Effector memory CD8-positive, alpha-beta T cell (primary cell): ENCODE measurements at regions not wholly inside any gene's neighbourhood (a gene's known extent, or its start where the extent isn't known, plus 50 kb on each side); places are given as distances from the start of the nearest gene placed in this dataset.
"Not testable (repeated sequence)": the region's sequence is repeated elsewhere in the genome, so short reads cannot be mapped to it uniquely, and the experiment has no call there.

Experiments
- ATAC-seq: fragments of 150-1000 bp; cut with Tn5 transposase; replicated peaks from 2 replicates; pipeline ENCODE4 v1.10.0; 2021; ENCODE audit warnings: mild to moderate bottlenecking, moderate library complexity
- DNase-seq, 3 experiments: peaks; one replicate each; pipeline ENCODE4 v3.0.0; 2021
- H3K27ac Mint-ChIP-seq, 2 donors: one replicate each; pipeline ENCODE4 v1.8.0; 2022; ENCODE audit warnings: mild to moderate bottlenecking in 2 of 2, mixed read lengths in 2 of 2, moderate library complexity in 2 of 2
- H3K27me3 Mint-ChIP-seq, 2 donors: one replicate each; pipeline ENCODE4 v1.8.0; 2022; ENCODE audit warnings: mixed read lengths in 2 of 2
- H3K36me3 Mint-ChIP-seq: one replicate; pipeline ENCODE4 v1.8.0; 2022; ENCODE audit warnings: mild to moderate bottlenecking, moderate library complexity, mixed read lengths; ENCODE audit not compliant: insufficient read depth
- H3K4me1 Mint-ChIP-seq, 2 donors: one replicate each; pipeline ENCODE4 v1.8.0; 2022; ENCODE audit warnings: low read depth in 2 of 2, mixed read lengths in 2 of 2
- H3K4me3 Mint-ChIP-seq, 2 donors: one replicate each; pipeline ENCODE4 v1.8.0; 2022; ENCODE audit warnings: mild to moderate bottlenecking in 2 of 2, mixed read lengths in 2 of 2, moderate library complexity in 2 of 2
- H3K9me3 Mint-ChIP-seq, 2 donors: one replicate each; pipeline ENCODE4 v1.8.0; 2022; ENCODE audit warnings: mixed read lengths in 2 of 2

- H3K36me3 Mint-ChIP-seq, result peaks cover 2% of the 10 kb centered on the region
- H3K4me3 Mint-ChIP-seq, result no peak overlapping the region
- H3K27ac Mint-ChIP-seq, result no peak overlapping the region
- H3K4me1 Mint-ChIP-seq, result no peaks in the 10 kb centered on the region
- DNase-seq (no peak), ATAC-seq (no peak)
- H3K9me3 Mint-ChIP-seq, result no peaks in the 10 kb centered on the region
- peaks cover 18 to 30% of the 10 kb centered on the region in 2 donors for H3K27me3 Mint-ChIP-seq
Measured at GRCh38 chr4:110352670-110353442, 123.1 kb upstream of the ENPEP start.

- Mint-ChIP-seq H3K9me3 (no peaks in the 10 kb centered on the region), H3K4me3 (no peak overlapping the region), H3K36me3 (peaks cover 2% of the 10 kb centered on the region), H3K4me1 (no peaks in the 10 kb centered on the region), H3K27me3 (peaks cover 18 to 27% of the 10 kb centered on the region in 2 donors), H3K27ac (no peak overlapping the region)
- ATAC-seq (no peak), DNase-seq (no peak)
Measured at GRCh38 chr4:110348711-110349383, 127.1 kb upstream of the ENPEP start.

- Mint-ChIP-seq H3K9me3 (no peaks in the 10 kb centered on the region), H3K4me1 (no peaks in the 10 kb centered on the region), H3K27ac (no peak overlapping the region), H3K36me3 (no peaks in the 10 kb centered on the region), H3K4me3 (no peak overlapping the region), H3K27me3 (peaks cover 17 to 27% of the 10 kb centered on the region in 2 donors)
- ATAC-seq (no peak), DNase-seq (no peak)
Measured at GRCh38 chr4:110347805-110348204, 128.2 kb upstream of the ENPEP start.

GRCh38 chr4:110344165-110344564 is 131.8 kb upstream of the ENPEP start:
- Mint-ChIP-seq H3K9me3 (no peaks in the 10 kb centered on the region), H3K4me3 (no peak overlapping the region), H3K4me1 (no peaks in the 10 kb centered on the region), H3K27me3 (peaks cover 21 to 23% of the 10 kb centered on the region in 2 donors), H3K27ac (no peak overlapping the region), H3K36me3 (no peaks in the 10 kb centered on the region)
- ATAC-seq (no peak), DNase-seq (no peak)

- no peaks in the 10 kb centered on the region for H3K36me3 Mint-ChIP-seq
- ATAC-seq, result no peak
- H3K27me3 Mint-ChIP-seq, result peaks cover 25 to 27% of the 10 kb centered on the region in 2 donors
- H3K4me3 Mint-ChIP-seq, result no peak overlapping the region
- H3K27ac Mint-ChIP-seq, result no peak overlapping the region
- no peaks in the 10 kb centered on the region for H3K9me3 Mint-ChIP-seq
- no peak for DNase-seq
- H3K4me1 Mint-ChIP-seq, result no peaks in the 10 kb centered on the region
Measured at GRCh38 chr4:110343534-110343933, 132.4 kb upstream of the ENPEP start.

GRCh38 chr4:110341118-110341517 is 134.8 kb upstream of the ENPEP start:
- H3K4me3 Mint-ChIP-seq, DNase-seq, H3K4me1 Mint-ChIP-seq, H3K36me3 Mint-ChIP-seq, H3K27ac Mint-ChIP-seq, H3K9me3 Mint-ChIP-seq, ATAC-seq: not testable (repeated sequence)
- peaks cover 25 to 31% of the 10 kb centered on the region in 2 donors for H3K27me3 Mint-ChIP-seq

- Mint-ChIP-seq H3K4me3 (no peak overlapping the region), H3K27ac (no peak overlapping the region), H3K27me3 (peaks cover 38 to 43% of the 10 kb centered on the region in 2 donors), H3K9me3 (peaks cover 0 to 1% of the 10 kb centered on the region in 2 donors), H3K36me3 (no peaks in the 10 kb centered on the region), H3K4me1 (no peaks in the 10 kb centered on the region)
- ATAC-seq (no peak), DNase-seq (no peak)
Measured at GRCh38 chr4:110335399-110335798, 137.0 kb upstream of the ELOVL6 start.

GRCh38 chr4:110332483-110332882 is 134.1 kb upstream of the ELOVL6 start:
- H3K27ac Mint-ChIP-seq, result no peak overlapping the region
- no peak overlapping the region for H3K4me3 Mint-ChIP-seq
- no peak for ATAC-seq
- H3K9me3 Mint-ChIP-seq, result peaks cover 0 to 7% of the 10 kb centered on the region in 2 donors
- no peaks in the 10 kb centered on the region for H3K4me1 Mint-ChIP-seq
- H3K27me3 Mint-ChIP-seq, result peaks cover 49 to 65% of the 10 kb centered on the region in 2 donors
- H3K36me3 Mint-ChIP-seq, result no peaks in the 10 kb centered on the region
- no peak for DNase-seq

GRCh38 chr4:110326426-110326825 is 128.0 kb upstream of the ELOVL6 start:
- H3K9me3 Mint-ChIP-seq, H3K4me1 Mint-ChIP-seq, H3K27ac Mint-ChIP-seq, H3K36me3 Mint-ChIP-seq, ATAC-seq, DNase-seq, H3K4me3 Mint-ChIP-seq: not testable (repeated sequence)
- H3K27me3 Mint-ChIP-seq, result peaks cover 52 to 67% of the 10 kb centered on the region in 2 donors

- H3K4me3 Mint-ChIP-seq, result no peak overlapping the region
- peaks cover 5 to 11% of the 10 kb centered on the region in 2 donors for H3K27me3 Mint-ChIP-seq
- H3K4me1 Mint-ChIP-seq, result no peaks in the 10 kb centered on the region
- no peak for ATAC-seq
- no peak for DNase-seq
- no peaks in the 10 kb centered on the region for H3K36me3 Mint-ChIP-seq
- H3K9me3 Mint-ChIP-seq, result no peaks in the 10 kb centered on the region
- H3K27ac Mint-ChIP-seq, result no peak overlapping the region
Measured at GRCh38 chr4:110310795-110311194, 112.4 kb upstream of the ELOVL6 start.

GRCh38 chr4:110309675-110310074 is 111.3 kb upstream of the ELOVL6 start:
- Mint-ChIP-seq H3K9me3 (no peaks in the 10 kb centered on the region), H3K27ac (no peak overlapping the region), H3K4me3 (no peak overlapping the region), H3K4me1 (no peaks in the 10 kb centered on the region), H3K36me3 (no peaks in the 10 kb centered on the region), H3K27me3 (peaks cover 5 to 11% of the 10 kb centered on the region in 2 donors)
- ATAC-seq (no peak), DNase-seq (no peak)

GRCh38 chr4:110306303-110306702 is 107.9 kb upstream of the ELOVL6 start:
- no peaks in the 10 kb centered on the region for H3K36me3 Mint-ChIP-seq
- no peak overlapping the region for H3K27ac Mint-ChIP-seq
- H3K27me3 Mint-ChIP-seq, result peaks cover 16 to 22% of the 10 kb centered on the region in 2 donors
- no peaks in the 10 kb centered on the region for H3K9me3 Mint-ChIP-seq
- H3K4me3 Mint-ChIP-seq, result no peak overlapping the region
- ATAC-seq, result no peak
- no peaks in the 10 kb centered on the region for H3K4me1 Mint-ChIP-seq
- no peak for DNase-seq

- DNase-seq (no peak), ATAC-seq (no peak)
- Mint-ChIP-seq H3K4me3 (no peak overlapping the region), H3K27me3 (peaks cover 16 to 22% of the 10 kb centered on the region in 2 donors), H3K36me3 (no peaks in the 10 kb centered on the region), H3K27ac (no peak overlapping the region), H3K4me1 (no peaks in the 10 kb centered on the region), H3K9me3 (no peaks in the 10 kb centered on the region)
Measured at GRCh38 chr4:110305455-110305854, 107.0 kb upstream of the ELOVL6 start.

- Mint-ChIP-seq H3K36me3 (no peaks in the 10 kb centered on the region), H3K4me1 (no peaks in the 10 kb centered on the region), H3K9me3 (no peaks in the 10 kb centered on the region), H3K27me3 (peaks cover 13 to 31% of the 10 kb centered on the region in 2 donors), H3K4me3 (no peak overlapping the region), H3K27ac (no peak overlapping the region)
- ATAC-seq (no peak), DNase-seq (no peak)
Measured at GRCh38 chr4:110296892-110297291, 98.5 kb upstream of the ELOVL6 start.
